ENCODE measurements at regions not wholly inside any gene's neighbourhood (a gene's known extent, or its start where the extent isn't known, plus 50 kb on each side); places are given as distances from the start of the nearest gene placed in this dataset.

DNA sequence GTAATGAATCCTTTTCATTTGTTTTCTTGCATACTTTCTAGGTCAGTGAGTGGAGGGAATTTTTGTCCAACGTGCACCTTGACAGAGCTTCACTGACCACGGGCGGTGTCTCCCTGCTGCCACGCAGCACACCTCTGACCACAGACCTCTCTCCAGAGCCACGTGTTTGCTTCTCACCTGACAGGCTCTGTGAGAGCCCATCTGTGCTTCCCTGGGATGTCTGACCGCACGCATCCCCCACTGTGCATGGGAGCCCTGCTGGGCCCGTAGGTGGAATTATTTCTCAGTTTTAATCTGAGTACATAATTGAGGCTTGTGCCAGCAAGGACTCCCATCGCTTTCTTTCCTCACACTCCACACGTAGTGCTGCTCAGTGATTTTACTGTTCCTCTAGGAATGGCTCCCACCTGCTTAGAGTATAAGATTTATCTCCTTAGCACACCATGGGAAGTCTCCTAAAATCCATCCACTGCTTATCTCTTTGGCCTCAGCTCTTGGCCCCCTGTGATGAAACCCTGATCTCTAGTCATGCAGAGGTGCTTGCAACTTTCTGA, 482.6 kb downstream of the TSN start:
- DNase-seq: no peak

DNA sequence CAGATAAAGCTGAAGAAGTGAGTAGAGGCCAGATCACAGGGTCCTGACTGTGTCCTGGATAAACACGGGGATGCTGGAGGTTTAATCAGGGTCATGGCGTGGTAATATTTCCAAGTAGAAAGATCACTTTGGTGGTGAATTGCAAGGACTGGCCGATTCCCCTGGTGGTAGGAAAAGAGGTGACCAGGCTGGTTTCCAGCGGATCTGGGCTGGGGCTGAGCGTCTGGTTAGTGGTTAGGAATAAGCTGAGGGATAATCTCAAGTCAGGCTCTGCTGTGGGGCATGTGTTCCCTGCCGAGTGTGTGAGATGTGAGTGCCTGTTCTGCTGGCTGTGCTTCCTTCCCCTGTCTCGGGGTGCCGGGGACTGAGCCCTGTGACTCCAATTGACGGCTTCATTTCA, 484.0 kb downstream of the TSN start:
- DNase-seq: no peak

DNA sequence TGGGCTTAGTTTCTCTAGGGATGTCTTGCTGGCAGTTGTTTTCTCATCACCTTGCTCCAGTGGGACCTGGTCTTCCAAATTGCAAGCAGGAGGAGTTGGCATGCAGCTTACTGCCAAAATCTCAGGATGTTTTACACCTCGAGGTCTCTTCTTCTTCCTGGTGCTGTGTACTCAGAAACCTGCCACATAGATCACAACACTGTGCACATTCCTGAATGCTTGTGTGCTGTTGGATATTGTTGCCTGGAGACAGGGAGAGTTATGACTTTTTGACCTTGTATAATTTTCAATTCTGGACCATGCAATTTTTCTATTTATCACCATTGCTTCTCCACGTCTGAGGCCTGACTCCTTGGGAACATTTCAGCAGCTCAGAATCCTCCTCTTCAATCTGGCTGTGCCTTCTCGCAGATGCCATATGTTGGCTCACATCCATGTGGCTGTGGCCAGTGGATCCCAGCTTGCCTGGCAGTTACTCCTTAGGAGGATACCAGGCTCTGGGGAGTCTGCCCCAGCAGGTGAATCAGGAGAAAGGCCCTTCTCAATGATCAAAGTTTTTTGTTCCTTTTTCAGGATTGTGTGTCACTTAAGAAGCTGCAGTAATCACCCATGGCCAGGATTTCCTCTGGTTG, 489.3 kb downstream of the TSN start:
- DNase-seq: no peak

DNA sequence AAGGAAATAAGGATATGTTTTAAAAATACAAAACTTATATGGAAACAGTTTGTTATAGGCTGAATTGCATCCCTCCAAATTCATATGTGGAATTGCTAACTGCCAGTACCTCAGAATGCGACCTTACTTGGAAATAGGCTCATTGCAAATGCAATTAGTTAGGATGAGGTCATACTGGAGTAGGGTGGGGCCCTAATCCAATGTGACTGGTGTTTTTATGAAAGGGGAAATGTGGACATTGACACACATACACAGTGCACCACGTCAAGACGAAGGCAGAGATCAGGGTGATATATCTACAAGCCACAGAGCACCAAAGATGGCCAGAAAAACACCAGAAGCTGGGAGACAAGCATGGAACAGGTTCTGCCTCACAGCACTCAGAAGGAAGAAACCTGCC, 494.2 kb downstream of the TSN start:
- no peak for DNase-seq

DNA sequence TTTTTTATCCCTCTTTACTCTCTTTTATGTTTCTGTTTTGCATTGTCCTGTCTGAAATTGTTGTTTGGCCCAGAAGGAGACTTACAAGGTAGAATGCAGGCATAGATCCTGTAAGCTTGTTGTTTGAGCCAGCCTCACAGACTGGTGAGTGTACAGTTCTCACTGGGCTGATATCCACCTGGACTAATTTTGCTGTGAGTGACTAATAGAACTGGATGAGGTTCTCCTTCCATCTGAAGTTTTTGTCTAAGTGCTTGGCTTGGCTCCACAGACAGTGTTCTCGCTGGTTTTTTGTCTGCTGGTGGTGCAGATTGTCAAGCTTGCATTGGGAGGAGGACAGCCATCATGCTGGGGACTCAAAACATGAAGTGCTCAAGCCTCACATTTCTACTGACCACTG, 495.7 kb downstream of the TSN start:
- no peak for DNase-seq

DNA sequence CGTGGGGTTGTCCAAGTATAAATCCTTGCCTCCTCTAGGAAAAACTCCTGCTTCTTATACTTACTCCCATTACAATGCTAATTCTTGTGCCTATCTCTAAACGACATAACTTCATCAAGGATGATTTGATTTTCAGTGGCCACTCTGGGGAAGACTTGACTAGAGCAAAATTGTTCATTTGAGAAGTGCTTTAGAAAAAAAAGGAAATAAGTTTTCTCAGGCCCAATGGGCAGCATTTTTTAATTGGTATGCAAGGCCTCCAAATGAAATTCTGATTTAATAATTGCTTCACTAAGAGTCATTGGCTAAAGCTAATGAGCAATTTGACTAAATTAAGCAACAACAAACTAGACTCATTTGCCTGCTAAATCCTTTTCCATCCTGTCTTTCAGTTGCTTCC, 496.1 kb downstream of the TSN start:
- DNase-seq: no peak

DNA sequence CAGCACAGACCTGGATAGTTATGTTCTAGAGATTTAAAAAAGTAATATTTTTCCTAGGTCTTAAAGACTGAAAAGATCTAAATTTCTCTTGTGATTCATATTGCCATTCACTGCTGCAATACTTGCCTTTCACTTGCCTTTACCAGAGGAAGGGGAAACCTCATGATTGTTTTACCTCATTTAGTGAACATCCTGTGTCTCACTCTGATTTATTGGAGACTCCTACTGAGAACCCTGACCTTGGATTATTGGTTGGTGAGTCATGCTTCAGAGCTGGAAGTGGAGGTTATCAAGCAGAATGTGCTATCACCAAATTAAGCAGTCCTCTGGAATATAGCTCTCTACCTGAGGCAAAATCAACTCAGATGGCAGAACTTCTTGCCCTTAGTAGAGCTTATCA, 500.5 kb downstream of the TSN start:
- no peak for DNase-seq

DNA sequence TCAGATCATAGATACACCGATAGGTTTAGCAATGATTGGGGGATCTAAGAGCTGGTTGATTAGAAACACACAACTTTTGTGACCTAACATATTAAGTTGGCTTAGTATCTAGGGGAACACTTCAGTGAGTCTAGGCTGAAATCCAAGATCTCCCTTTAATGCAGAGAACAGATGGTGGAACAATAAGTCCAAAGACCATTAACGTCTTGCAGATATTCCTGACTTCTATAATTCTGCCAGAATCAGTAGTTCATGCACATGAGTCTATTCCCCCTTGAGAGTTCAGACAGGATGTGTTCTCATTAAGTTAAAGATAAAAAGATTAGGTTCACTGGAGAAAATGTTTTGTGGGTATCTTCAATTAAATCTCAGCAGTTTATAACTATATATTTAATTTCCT, 506.5 kb downstream of the TSN start:
- no peak for DNase-seq

DNA sequence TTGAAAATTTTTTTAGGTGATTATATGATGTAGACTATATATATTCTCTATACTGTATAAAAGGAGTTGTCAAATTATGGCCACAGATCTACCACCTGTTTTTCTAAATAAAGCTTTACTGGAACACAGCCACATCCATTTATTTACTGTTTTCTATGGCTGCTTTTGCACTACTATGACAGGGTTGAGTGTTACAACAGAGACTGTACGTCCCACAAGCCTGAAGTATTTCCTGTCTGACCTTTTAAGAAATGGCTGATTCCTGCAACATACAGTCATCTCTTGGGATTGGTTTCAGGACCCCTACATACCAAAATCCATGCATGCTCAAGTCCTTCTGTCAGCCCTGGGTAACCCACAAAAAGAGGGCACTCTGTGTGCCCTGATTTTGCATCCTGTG, 508.3 kb downstream of the TSN start:
- no peak for DNase-seq

DNA sequence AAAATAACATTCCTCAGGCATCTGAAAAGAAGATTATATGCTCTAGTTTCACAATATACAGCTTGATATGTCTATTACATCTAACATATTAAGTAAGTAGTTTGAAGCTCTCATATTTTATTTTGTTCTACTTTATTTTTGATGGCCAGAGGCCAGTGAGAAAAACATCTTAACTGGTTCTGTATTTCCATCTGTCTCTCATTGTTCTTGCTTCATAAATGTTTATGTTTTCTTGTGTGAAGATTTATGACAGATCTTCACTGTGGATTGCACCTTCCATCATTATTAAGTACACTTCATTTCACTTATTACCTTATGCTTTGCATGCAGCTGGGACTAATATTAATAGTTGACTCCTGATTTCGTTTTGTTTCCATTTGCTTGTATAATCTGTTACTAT, 511.2 kb downstream of the TSN start:
- no peak for DNase-seq

DNA sequence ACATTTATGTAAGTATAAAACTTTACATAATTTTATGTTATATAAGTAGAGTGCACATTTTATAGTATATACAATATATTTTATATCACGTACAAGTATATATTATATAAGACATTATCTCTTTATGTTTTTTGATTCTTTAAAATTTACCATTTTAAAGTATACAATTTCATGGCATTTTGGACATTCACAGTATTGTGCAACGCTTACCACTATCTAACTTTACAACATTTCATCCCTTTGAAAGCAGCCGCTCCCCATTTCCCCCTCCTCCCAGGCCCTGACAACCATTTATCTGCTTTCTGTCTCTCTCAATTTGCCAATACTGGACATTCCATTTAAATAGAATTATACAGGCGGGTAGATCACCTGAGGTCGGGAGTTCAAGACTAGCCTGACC, 512.5 kb downstream of the TSN start:
- DNase-seq: no peak

DNA sequence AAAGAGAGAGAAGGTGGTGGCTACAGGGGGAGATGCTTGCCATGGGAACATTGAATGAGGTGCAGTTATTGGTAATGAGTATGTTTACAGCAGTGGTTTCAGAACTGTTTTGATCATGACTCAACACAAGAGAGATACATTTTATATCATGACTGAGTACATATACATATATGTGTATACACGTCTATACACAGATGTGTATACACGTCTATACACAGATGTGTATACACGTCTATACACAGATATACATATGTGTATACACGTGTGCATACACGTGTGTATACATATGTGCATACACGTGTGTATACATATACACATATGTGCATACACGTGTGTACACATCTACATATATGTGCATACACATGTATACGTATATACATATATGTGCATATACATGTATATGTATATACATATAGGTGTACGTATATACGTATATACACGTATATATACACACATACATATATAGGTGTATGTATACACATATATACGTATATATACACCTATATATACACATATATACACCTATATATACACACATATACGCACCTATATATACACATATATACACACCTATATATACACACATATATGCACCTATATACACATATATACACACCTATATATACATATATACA, 518.5 kb downstream of the TSN start:
- DNase-seq: no peak

DNA sequence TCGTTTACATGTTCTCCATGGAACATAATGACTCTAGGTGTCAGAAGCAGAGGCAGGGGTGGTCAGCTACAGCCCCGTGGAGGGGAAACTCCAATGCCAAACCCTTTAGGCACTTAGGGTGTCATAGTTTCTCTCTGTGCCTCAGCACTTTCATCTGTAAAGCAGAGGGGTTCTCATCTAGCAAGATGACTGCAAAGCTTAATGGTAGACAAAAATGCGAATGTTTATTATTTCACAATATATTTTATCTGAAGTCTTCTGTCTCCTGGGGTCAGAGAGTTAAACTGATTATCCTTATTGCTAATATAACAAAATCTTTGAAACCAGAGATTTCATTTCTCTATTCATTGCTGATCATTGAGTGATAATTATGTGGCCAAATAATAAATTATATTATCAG, 522.5 kb downstream of the TSN start:
- no peak for DNase-seq

DNA sequence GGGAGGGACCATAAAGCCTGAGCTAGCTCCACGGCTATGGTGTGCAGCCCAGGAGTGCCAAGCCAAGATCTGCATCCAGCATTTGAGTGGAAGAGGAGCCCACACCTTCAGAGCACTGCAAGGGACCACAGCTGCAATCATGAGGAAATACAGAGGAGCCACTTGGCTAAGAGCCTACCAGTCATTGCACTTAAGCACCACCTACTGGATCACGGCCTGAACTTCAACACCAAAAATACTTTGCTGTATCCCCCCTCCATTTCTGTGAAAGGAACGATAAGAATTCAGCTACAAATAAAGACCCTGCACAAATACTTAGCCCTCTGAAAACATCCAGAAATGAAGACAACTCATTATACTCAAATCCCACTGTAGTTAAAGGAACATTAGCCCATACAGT, 545.3 kb downstream of the TSN start:
- no peak for DNase-seq

DNA sequence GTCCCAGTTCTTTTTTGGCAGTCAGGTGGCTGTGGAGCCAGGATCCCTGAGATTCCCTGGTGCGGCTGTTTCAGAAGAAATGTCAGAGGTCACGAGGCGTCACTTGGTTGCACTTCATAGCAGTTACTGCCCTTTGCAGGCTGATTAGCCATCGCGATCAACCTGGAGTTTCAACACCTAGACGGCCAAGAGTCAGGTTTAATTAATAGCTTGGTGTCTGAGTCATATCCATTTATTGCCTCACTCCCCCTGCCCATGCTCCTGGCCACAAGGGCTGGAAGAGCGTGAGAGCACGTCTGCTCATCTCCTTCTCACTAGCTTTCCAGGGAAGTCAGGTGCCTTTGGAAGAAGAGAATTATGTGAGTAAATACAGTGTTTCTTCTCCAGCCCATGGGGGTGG, 552.3 kb downstream of the TSN start:
- no peak for DNase-seq

DNA sequence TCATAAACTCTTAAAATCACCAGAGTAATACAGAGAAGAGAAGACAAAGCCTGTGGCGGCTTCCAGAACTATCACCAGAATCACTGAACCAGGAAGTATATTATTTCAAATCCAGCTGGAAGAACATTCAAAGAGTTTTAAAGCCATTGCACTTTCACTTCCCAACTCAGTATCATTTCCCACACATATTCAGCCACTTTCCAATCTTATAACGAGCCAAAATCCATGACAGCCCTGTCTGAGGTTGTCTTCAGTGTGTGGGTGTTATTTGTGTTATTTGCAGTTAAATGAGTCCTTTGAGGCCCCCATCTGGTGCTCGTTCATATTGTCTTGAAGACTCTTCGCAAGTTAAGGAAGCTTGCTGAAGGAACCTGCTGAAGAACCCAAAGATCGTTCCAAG, 559.9 kb downstream of the TSN start:
- no peak for DNase-seq

DNA sequence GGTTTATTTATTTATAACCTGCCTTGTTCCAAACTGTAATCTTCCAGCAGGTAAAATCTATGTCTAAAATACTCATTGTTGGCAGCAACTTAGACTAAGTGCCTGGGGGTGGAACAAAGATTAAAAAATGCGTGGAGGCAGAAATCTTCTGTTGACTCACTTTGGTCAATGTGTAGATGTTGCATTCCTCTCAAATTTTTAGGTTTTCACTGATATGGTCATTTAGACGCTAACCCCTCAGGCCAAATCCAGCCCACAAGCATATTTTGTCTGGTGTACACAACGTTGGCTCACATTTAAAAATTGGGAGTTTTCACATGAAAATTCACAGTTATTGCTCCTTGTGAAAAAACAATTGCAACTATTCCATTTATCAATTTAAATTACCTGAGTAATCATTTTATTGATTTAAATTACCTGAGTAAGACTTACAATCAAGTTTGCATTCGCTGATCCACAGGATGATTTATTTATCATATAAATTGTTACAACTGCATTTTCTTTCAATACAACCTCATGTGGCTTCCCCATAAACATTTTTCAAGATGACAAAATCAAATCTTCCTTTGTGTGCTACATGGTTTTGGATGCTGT, 564.2 kb downstream of the TSN start:
- no peak for DNase-seq

DNA sequence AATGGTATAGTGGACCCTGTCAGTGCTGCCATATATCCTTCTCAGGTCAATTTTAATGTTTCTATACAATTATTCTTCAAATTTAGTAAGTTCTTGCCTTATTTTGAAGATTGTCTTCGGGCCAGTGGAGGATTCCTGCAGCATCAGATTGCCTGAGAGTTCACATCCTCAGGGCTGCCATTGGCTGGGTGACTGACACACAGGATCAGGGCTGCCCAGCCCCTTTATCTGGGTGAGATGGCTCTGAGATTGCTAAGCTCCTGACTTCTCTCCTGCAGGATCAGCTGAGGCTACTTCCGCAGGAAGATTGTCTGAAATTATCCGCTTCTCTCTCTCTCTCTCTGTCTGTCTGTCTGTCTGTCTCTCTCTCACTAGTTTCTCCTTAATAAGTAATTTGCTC, 567.4 kb downstream of the TSN start:
- no peak for DNase-seq

DNA sequence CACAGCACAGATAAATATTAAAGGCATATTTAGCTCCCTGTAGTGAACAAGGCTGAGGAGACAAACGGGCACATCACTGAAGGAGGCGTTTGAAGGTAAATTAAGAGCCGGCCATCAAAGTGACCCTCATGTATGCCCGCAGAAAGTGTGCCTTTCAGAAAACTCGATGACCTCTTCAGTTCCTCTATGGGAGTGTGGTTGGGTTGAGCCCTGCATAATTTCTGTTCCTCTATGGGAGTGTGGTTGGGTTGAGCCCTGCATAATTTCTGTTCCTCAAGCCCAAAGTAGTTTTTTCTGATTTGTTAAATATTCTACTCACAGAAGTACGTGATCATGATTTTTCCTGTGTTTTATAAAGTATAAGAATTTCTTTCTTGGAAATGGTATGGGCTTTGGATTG, 568.5 kb downstream of the TSN start:
- no peak for DNase-seq

DNA sequence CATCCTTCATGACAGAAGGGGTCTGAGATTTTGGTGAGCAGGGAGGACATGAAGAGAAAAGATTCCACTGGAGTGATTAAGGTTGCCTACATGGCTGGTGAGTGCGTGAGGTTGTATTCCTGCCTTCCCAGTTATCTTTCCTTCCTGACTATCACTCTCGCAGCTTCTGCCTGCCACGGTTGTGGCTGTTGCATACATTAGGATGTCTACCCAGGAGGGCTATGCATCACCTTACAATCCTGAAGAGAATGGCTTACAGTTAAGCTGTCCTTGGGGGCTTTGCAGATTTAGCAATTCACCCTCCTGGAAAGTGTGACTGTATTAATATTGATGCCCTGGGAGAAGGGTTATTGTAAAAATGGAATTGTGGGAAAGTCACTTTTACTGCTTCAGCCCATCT, 571.0 kb downstream of the TSN start:
- DNase-seq: no peak

DNA sequence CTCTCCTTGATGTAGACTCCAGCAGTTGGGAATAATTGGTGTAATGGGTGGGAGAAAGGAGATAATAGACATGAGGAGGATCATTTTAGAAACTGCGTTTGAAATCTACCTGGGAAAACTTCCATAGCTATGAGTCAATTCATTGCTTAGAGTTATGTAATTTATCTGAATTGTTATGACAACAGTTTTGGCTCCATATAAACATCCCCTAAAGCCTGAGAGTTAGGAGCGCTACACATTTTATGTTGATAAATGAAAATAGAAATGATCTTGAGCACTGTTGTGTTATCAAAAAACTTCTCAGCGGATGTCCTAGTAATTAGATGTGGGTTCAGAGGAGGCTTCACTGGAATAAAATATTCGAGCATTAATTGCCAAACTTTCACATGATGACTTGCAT, 573.4 kb downstream of the TSN start:
- no peak for DNase-seq

DNA sequence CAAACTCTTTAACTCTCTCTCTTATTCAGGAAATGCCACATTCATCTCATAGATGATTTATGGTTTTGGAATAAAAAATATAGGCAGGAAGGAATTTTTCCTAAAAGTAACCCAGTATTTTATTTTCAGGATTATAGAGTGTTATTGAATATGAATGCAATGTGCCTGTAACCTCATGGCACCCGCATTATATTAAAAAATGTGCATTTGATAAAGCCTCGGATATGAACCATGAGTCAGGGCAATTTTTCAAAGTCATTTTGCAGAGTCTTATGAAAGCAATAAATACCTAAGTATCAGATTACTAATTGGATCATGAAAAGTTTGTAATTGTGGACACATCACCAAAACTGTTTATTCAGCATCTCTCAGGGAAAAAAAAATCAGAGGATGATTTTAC, 573.8 kb downstream of the TSN start:
- no peak for DNase-seq

DNA sequence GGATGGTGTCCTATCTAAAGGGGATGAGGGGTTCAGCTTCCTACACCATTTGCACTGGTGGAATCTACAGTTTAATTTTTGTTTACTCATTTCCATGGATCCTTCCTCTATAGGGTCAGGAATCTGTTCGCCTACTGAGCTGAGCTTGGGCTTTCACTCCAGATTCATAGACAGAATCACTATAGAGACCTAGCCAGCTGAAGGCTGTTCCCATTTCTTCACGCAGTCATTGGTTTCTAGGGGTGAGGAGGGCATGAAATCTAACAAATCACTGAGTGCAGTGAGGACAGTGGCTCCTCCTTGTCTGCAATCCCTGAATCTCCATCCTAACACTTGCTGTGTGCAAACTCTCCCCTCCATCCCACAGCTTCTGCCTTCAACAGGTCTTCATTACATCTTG, 578.5 kb downstream of the TSN start:
- no peak for DNase-seq

DNA sequence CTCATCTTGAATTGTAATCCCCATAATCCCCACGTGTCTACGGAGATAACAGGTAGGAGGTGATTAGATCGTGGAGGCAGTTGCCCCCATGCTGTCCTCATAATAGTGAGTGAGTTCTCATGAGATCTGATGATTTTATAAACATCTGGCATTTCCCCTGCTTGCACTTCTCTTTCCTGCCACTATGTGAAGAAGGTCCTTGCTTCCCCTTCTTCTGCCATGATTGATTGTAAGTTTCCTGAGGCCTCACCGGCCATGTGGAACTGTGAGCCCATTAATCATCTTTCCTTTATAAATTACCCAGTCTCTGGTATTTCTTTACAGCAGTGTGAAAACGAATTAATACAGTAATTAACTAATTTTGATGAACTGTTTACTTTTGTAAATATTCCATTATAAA, 582.5 kb downstream of the TSN start:
- DNase-seq: no peak

DNA sequence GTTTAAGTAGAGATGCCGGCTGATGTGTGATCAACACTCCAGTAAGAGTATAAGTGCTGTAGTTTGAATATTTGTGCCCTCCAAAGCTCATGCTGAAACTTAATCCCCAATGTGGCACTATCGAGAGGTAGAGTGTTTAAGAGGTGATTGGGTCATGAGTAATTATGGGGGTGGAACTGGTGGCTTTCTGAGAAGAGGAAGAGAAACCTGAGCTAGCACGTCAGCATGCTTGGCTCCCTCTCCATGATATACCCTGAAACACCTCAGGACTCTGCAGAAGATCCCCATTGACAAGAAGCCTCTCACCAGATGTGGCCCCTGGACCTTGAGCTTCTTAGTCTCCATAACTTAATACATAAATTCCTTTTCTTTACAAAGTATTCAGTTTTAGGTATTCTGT, 584.8 kb downstream of the TSN start:
- no peak for DNase-seq

Measured in T-helper 1 cell (primary cell).